GM19467 (cell line): ENCODE measurements at regions not wholly inside any gene's neighbourhood (a gene's known extent, or its start where the extent isn't known, plus 50 kb on each side); places are given as distances from the start of the nearest gene placed in this dataset.

Source experiments
- ATAC-seq: cut with Tn5 transposase; IDR thresholded peaks from one replicate; pipeline ENCODE4 v1.9.1; 2021; ENCODE audit warnings: mild to moderate bottlenecking, moderate library complexity; ENCODE audit not compliant: unreplicated experiment

DNA sequence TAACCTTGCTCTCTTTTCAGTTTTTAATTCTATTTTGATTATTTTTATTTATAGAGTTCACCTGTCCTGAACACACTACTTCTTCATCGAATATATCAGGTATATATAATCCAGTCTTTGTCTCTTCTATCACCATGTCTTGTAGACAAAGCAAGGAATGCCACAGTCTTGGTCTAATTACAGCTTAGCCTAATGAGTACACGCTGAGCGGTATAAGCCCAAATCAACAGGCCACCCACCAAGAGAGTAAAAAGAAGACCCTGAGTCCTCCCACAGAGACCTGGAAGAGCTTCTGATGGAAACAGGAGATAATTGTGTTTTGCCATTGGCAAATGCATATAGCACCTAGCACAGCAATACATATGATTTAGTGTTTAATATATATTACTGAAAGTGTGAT is 68.7 kb upstream of the TCF21 start:
- ATAC-seq: no peak

DNA sequence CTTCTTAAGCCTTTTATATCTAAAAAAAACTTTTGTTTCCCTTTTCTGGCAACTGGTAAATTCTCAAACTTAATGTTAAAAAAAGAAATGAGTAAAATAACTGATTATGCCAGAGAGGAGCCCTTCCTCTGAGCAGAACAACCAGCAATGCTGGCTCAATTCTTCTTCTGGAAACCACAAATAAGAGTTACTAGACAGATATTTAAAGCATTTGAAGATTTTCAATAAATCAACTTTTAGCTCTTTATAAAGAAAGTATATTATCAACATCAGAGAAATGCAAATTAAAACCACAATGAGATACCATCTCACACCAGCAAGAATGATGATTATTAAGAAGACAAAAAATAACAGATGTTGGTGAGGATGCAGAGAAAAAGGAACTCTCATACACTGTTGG is 61.1 kb upstream of the TCF21 start:
- ATAC-seq: no peak

DNA sequence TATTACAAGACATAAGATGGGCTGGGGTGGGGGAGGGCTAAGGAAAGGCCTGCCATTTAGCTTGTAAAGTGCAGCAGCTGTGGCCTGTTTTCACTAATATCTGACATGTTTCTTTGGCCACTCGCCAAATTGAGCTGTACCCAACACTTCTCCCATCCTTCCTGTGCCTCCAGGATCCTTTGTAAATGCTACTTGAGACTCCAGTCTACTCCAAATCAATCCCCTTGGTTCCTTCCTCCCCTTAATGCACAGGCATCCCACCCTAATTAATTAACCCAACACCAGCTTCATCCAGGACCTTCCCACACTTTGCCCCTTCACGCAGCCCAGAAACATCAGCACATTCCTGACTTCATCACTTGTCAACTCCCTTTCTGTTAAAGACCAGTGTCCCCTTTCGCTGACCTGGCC is 55.0 kb upstream of the TCF21 start:
- ATAC-seq: no peak

DNA sequence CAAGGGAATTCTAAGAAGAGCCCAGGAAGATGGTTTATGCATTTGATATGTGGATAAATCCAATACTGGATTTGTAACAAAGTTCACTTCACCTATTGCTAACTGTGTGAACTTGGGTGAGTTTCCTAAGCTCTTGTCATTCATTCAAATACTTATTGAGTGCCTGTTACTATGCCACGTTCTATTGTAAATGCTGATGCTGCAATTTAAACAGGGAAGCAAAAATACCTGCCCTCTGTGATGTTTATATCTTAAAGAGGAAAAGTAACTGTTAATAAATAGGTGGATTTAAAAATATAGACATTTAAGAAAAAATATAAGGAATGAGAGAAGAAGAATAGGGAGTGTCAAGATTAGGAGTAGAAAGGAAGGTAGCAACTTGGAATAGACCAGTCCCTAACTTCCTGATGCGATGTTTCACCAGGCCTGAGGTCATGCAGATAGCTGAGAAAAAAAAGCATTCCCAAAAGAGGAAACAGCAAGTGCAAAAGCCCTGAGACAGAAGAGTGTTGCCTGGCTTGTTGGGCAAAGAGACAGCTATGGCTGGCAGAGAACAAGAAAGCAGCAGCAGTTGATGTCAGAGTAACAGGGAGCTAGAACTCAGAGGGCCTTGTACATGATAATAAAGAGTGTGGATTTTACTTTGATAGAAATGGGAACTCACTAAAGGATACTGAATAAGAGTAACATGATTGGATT is 54.3 kb upstream of the TCF21 start:
- ATAC-seq: no peak

DNA sequence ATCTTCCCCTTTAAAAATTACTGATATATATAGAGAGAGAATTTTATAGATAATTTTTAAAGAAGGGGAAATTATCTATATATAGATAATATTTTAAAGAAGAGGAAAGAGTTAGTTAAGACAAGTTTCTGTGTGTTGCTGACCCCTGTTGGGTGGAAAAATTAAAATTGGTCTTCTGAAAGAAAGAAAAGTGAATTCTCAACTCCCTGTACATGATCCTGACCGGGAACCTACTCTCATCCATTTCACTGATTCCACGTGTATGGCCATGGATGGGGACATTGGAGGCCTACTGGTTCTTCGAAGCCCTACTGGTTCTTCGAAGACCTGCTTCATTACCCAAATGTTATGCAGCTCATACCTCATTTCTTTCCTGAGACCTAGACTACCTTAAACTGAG is 53.0 kb upstream of the TCF21 start:
- no peak for ATAC-seq

DNA sequence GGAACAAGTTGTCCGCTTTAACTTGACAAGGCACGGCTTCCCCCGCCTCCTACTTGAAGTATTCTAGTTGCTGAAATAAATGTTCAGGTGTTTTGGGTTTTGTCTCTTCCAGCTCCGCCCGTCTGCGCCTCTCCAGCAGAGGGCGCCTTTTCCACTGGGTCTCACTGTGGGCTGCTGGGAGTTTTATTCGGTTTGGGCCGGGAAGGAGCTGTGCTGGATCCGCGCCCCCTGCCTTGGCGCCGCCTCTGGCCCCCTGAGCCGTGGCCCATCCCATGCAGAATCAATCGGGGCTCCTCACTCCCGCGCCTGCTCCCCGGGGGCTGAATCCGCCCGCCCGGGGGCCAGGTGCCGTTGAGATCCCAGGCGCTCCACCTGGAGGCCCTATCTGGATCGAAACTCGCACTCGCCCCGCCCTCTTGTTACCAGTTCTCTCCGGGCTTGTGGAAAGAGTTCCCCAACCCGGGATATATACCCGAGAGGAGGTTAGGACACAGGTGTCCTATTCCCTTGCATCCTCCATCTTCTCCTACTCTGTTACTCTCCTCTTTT is 51.0 kb upstream of the TCF21 start:
- ATAC-seq: peak; percentile 71
